DMS 273 (cell line): ENCODE measurements at regions not wholly inside any gene's neighbourhood (a gene's known extent, or its start where the extent isn't known, plus 50 kb on each side); places are given as distances from the start of the nearest gene placed in this dataset.

Experiments
- DNase-seq: peaks from one replicate; lab custom pipeline; 2025; ENCODE audit not compliant: unreplicated experiment; lab: John Stamatoyannopoulos, UW

DNA sequence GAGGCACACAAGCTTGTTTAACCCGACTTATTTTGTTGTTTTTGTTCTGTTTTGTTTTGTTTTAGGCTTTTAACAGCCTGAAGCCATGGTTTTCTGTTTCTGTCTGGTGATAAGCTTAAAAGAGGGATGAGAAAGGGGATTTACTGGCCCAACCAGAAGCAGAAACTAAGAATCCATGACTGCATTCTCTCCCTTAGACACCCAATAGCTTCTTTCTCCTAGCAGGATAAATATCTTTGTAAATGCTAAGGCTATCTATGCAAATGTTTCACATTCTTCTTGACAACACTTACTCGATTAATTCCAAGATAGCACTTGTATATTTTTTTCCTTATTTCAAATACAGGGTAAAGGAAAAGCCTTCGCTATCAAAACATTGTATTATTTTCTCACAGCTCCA lies 53.7 kb upstream of the SMAD1 start:
- no peak for DNase-seq

GRCh38 chr4:145427221-145427620 lies 54.4 kb upstream of the SMAD1 start:
- DNase-seq: no peak

DNA sequence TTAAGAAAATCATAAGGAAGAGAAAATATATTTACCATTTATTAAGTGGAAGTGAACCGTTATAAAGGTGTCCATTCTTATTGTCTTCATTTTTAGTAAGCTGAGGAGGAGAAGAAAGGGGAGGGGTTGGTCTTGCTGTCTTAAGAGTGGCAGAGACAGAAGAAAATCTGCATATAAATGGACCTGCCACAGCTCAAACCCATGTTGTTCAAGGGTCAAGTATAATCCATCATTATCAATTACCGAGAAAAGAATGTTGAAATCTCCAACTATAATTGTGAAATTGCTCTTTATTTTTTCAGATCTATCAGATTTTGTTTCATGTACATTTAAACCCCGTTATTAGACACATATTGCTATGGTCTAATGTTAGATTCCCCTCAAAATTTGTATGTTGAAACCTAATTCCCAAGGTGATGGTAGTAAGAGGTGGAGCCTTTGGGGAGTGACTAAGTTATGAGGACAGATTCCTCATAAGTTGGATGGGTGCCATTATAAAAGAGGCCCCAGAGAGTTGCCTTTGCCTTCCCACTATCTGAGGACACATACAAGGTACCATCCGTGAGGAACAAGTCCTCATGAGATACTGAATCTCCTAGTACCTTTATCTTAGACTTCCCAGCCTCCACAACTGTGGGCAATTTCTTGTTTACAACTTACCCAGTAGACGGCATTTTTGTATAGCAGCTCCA lies 58.5 kb upstream of the SMAD1 start:
- no peak for DNase-seq

- no peak for DNase-seq
These were observed 60.9 kb upstream of the SMAD1 start for GRCh38 chr4:145420595-145421214.

GRCh38 chr4:145418739-145419138 lies 62.9 kb upstream of the SMAD1 start:
- no peak for DNase-seq

DNA sequence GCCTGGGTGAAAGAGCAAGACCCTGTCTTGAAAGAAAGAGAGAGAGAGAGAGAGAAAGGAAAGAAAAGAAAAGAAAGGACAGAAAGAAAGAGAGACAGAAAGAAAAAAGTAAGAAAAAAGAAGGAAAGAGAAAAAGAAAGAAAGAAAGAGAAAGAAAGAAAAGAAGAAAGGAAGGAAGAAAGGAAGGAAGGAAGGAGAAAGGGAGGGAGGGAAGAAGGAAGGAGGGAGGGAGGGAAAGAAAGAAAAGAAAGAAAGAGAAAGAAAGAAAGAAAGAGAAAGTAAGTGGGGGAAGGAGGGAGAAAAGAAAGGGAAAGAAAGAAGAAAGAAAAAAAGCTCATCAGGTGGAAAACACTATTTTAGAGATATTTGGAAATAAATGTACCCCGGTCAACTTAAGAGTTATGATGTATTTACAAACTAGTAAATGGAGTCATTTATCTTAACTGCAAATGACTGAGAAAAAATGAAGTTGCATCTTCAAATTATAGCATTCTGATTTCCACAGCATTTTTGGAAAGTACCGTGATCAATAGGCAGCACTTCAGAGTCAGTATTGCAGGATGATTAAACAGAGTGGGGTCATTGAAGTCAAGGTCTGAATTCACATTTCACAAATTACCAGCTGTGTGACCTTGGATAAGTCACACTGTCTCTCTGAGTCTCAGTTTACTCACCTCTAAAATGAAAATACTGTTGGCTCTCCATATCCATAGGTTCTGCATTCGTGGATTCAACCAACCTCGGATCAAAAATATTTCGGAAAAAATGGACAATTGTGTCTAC lies 64.1 kb upstream of the SMAD1 start:
- DNase-seq: no peak

- DNase-seq: no peak
These were observed 66.8 kb upstream of the SMAD1 start for GRCh38 chr4:145414841-145415240.

DNA sequence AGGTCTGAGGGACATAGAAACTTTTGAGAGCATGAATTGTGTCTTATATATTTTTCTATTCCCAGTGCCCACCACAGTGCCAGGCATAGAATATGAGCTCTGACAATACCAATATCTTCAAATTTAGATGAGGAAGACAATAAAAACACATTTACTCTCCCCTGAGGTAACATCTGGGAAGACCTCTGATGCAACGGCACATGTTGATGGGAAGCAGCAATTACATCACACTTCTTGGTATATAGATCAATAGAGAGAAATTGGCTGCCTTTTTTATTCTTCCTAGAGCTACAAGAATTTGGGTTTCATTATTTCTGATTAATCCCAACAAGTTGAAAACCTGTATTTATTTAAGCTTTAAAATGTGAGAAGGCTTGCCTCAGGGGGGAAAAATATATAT lies 67.4 kb upstream of the SMAD1 start:
- no peak for DNase-seq

- DNase-seq: no peak
These were observed 74.7 kb upstream of the SMAD1 start for GRCh38 chr4:145406970-145407369.

DNA sequence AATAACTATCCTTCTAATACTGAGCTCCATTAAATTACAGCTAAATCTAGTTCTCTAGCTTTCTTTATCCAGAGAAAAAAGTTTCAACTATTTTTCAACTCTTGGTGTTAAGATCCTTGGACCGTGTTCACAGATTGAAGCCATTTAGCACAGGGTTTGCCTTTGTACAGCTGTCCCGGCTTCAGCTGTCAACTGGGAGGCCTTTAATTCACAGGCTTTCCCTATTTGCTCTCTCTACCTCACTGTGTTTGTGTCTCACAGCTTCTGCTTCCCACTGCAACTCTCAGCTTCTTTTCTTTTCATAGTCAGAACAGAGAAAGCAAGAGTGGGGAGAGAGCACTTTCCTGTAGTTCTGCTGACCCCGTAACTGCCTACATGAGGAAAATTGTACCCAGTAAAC lies 76.9 kb upstream of the SMAD1 start:
- DNase-seq: no peak

GRCh38 chr4:145396581-145396980 lies 85.1 kb upstream of the SMAD1 start:
- no peak for DNase-seq

- DNase-seq: no peak
These were observed 91.1 kb upstream of the SMAD1 start for GRCh38 chr4:145390571-145390970.

DNA sequence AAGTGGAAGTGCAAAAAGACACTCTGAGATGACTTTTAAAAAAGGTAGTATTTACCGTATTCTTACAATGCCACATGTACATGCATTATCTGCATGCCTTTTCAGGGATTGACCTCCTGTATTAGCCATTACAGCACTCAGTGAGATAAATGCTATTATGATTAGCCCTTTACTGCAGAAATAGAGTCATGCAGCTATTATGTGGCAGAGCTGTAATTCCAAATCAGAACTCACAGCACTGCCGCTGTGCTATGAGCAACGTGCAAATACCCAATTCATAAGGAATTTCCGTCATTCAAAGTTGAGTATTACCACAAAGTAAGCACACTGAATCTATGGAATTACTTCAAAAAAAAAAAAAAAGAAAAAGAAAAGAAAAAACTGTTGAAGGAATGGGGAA lies 92.1 kb upstream of the SMAD1 start:
- no peak for DNase-seq

GRCh38 chr4:145388043-145388442 lies 93.6 kb upstream of the SMAD1 start:
- DNase-seq: no peak

DNA sequence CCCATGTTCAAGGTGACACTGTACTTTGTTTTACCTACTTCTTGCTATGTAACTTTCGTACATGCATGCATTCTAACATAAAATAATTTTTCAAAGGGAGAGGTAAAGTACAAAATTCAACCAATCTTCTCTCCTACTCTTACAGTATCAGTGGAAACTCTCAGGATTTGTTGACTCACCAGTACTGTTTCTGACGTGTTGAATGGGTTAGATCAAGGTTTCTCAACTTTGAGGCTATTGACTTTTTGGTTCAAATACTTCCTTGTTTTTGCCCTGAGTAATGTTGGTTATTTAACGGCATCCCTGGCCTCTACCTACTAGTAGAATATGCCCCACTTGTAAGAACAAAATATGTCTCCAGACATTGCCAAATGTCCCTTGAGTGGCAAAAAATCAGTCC lies 94.6 kb upstream of the SMAD1 start:
- DNase-seq: no peak

- no peak for DNase-seq
These were observed 100.5 kb upstream of the SMAD1 start for GRCh38 chr4:145381163-145381562.

DNA sequence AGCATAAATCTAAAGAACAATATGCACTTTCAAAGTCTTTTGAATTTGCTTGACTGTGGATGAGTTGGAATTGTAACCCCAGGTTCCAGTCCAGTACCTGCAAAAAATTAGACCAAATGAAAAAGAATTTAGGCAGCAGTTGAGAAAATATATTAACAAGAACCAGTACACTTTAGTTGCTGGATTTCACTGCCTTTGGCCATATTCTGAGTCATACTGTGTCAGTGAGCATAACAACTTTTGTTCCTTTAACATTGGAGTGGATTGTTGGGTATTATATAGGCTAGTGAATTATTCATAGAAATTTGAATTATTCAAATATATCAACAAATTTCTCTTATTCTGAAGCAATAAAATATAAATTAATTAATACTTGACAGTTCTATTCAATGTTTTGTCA lies 101.5 kb upstream of the SMAD1 start:
- DNase-seq: no peak

DNA sequence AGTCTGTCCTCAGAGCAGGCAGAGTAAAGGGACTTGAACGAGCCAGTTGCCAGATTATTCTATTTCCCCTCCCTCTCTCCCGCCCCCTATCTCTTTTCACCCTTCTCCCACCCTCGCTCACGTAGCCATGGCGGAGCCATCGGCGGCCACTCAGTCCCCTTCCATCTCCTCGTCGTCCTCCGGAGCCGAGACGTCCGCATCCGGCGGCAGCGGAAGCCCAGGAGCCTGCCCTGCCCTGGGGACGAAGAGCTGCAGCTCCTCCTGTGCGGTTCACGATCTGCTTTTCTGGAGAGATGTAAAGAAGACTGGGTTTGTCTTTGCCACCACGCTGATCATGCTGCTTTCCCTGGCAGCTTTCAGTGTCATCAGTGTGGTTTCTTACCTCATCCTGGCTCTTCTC lies 106.2 kb upstream of the SMAD1 start:
- no peak for DNase-seq

- DNase-seq: no peak
These were observed 129.1 kb upstream of the SMAD1 start for GRCh38 chr4:145352438-145353145.

GRCh38 chr4:145351922-145352321 lies 129.7 kb upstream of the SMAD1 start:
- no peak for DNase-seq

DNA sequence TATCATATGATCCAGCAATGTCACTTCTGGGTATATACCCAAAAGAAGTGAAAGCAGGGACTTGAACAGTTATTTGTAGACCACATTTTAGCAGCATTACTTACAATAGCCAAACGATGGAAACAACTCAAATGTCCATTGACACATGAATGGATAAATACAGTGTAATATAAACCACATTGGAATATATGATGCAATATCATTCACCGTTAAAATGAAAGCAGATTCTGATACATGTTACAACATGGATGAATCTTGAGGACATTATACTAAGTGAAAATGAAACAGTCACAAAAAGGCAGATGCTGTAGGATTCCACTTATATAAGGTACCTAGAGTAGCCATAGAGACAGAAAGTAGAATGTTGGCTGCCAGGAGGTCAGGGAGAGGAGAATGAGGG lies 130.5 kb upstream of the SMAD1 start:
- no peak for DNase-seq

GRCh38 chr4:145348291-145348690 lies 133.4 kb upstream of the SMAD1 start:
- no peak for DNase-seq
